HG02973 (cell line): ENCODE measurements at regions not wholly inside any gene's neighbourhood (a gene's known extent, or its start where the extent isn't known, plus 50 kb on each side); places are given as distances from the start of the nearest gene placed in this dataset.

ENCODE experiments used
- ATAC-seq: cut with Tn5 transposase; IDR thresholded peaks from one replicate; pipeline ENCODE4 v1.9.1; 2021; ENCODE audit warnings: moderate library complexity; ENCODE audit not compliant: unreplicated experiment

- no peak for ATAC-seq
These were observed 216.9 kb downstream of the HAUS1 start for GRCh38 chr18:46320928-46321711.

DNA sequence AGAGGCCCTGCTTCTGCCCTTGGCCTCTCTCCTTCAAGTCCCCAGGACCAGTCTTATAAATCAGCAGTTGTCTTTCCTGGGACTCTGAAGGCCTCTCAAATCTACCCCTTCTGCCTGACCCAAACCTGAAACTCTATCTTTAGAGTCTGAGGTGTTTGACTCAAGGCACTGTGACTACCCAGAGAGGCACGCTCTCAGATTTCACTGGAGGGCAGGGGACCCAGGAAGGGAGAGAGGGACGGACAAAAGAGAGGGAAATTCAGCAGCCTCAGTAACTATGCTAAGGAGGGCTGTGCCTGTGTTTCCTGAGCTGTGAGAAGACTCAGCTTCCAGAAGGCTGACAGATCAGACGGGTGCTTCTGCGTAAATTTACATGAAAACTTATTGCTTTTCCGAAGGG is 217.8 kb downstream of the HAUS1 start:
- ATAC-seq: no peak

GRCh38 chr18:46322411-46322891 is 218.3 kb downstream of the HAUS1 start:
- ATAC-seq: no peak

- no peak for ATAC-seq
These were observed 218.8 kb downstream of the HAUS1 start for GRCh38 chr18:46322941-46323340.

DNA sequence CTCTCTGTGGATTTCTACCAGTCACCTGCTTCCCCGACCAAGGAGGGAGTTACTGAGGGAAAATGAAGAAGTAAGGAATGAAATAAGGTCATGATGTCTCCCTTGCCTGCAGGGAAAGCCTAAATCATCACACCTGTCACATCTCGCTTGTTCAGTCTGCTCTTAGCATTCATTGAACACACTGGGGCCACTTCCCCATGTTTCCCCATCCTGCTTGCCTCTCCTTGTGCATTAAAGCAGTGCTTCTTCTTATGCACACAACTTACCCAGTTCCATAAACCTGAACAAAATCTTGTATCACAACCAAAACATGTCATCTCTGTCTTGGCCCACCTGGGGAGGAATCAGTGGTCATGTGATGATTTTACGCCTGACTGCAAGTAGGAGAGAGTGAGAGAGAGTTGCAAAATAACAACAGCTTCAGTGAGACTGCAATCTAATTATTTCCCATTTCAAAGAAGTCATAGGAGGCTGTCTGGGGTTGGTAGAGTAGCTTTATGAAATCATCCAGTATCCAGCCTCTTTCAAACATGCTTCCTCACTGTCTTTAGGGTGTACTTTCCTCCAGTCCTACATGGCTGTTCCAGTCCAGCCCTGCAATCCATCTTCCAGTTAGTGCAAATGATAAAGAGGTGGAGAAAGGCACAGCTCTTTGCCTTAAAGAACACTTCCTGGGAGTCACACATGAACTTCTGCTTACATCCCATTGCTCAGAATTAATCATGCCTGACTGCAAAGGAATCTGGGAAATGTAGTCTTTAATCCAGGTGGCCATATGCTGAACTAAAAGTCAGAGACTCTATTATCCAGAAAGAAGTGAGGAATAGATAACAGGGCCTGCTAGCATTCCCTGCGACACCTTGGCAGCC is 220.1 kb downstream of the HAUS1 start:
- no peak for ATAC-seq

- ATAC-seq: no peak
These were observed 221.7 kb downstream of the HAUS1 start for GRCh38 chr18:46325895-46326294.

- no peak for ATAC-seq
These were observed 225.6 kb downstream of the HAUS1 start for GRCh38 chr18:46329736-46330246.

DNA sequence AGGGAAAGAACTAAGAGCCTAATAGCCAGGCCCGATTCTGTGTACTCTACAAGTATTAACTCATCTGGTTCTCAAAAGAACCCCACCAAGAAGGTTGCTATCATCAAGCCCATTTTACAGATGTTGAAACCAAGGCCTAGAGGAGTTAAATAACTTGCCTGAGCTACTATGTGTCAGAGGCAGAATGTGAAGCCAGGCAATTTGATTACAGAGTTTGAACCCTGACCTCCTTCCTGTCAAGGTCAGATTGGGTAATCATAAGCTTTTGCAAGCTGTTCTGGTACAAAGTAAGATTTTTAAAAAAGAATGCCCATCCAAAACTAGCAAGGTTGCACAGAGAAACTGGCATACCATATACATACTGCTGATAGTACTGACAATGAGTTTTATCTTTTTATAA is 227.1 kb downstream of the HAUS1 start:
- no peak for ATAC-seq

- no peak for ATAC-seq
These were observed 228.2 kb downstream of the HAUS1 start for GRCh38 chr18:46332286-46332801.

DNA sequence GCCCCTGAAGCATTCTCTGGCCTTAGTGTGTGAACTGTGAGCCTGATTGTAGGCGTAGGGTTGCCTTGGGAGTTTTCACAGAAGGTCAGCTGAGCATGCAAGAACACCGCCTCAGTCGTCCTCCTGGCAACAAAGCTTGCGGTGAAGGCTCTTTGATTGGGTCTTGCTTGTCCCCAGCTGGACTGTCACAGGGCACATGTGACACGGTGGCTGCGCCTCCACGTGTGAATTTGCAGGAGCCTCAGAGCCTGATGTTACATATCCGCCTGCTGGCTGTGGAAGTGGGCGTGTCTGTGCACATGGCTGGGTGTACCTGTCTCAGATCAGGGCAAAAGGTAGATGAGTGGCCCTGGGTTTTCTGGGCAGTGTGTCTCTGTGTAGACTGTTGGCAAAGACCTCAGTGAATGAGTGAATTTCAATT is 228.7 kb downstream of the HAUS1 start:
- ATAC-seq: no peak

DNA sequence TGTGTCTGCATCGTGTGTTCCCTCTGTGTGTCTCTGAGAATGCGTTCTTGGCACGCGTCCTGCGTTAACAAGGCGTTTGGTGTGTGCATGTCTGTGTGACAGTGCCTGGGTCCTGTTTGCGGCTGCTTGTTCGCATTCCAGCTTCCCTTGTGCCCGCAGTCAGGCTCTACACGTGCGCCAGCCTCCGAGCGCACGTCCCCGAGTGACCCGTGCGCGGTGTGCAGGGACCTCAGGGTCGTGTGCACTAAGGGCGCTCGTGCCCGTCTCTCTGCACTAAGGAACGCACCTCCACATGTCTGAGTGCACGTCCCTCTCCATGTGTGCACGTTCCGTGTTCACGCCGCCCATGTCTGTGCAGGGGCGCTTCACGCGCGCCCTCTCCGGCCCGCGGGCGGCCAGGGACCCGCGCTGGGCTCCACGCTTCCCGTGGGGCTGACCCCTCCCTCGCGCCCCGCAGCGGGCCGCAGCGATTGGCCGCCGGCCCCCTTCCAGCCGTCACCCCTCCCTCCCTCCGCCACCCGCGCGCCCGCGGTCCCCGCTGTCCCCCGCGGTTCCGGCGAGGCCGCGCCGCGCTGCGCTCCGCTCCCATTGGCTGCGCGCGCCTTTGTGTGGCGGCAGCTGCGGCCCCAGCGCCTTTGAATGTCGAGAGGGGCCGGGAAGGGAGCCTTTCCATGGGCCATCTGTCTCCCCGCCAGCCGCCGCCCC is 229.4 kb downstream of the HAUS1 start:
- ATAC-seq: no peak

DNA sequence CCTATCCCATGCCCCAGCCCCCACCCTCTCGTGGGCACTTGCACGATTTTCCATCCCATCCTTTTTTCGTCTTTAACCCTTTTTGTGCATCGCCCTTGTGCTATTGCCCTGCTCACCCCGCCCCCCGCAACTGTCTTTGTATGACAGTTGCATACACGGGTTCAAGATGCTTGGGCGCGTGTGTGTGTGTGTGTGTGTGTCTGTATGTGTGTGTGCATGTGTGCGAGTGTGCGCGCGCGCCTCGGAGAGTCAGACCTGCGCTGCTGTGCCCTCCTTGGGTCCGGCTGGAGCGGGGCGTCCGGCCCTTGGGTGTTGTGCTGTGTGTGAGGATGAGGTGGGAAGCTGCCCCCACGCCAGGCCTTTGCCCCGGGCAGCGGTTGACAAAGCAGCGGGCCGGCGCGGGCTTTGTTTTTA is 230.7 kb downstream of the HAUS1 start:
- no peak for ATAC-seq

DNA sequence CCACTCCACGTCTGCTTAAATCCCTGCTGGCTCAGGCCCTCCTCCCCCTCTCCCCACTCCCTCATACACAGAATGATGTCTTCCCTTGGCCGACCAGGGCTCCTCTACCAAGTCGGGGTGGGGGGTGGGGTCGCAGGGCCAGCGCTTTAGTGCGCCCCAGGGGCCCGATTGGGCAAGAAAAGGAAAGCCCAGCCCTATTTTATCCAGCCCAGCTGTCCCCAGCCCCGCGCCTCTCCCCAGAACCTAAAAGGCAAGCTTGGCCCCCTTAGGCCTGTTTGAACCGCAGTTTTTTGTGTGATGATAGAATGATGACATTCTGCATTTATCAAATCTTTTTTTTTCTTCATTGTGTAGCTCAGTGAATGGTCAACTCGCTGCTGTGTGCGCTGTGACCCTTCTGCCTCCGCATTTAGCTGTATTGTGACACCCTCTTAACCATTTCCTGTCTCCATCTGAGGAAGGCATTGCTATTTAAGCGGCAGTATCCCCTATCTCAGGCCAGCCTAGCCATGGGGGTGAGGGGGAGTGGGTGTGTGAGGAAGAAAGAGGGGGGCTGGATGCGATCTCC is 231.4 kb downstream of the HAUS1 start:
- ATAC-seq: no peak

DNA sequence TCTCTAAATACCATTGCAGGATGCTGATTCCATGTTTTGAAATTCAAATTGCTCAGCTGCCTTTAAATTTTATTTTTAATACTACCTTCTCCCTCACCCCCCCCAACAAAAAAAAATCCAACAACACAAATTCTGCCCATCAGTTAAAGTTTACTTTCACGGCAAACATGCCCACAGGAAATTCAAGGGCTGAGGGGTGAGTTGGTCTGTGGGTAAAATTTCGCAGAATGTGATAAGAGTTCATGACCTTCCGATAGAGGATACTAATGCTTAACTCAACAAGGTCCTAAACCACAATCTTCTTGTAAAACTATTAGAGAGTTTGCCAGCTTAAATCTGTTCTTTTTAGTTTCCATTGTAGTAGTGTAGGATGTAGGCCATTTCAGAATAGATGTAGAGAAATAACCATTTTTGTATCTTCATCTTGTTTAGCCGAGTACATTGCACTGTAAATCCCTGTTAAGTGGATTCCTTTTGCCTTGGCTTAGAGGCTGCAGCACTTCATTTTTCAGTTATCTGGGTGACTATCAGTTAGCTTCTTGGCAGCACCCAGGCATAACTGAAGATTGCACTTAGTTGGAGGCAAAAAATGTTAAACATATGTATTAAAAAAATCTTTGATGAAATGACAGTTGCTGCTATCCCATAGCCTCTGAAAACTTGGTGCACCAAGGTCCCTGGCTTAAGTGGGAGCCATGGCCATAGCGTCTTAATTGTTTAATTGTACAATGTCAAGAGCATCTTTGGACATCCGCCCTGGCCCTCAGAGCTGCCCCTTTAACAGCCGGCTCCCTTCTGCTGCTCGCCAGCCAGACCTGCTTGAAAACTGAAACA is 232.3 kb downstream of the HAUS1 start:
- ATAC-seq: no peak

DNA sequence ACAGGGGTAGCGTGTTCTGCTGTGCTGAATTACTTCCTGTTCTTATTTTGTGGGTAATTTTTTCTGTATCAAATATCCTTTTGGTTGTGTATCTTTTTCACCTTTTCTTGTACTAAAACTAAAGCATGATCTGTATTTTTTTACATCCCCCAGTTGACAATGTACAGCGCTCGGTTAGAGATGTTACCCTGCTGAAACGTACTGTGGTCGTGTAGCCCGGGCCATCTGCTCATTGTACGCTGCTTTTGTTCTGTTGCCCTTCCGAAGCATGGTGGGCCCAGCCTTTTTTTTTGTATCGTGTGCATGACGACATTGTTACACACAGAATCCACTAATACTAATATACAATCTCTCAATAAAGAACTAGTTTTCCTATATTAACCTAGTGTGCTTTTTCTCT is 233.1 kb downstream of the HAUS1 start:
- ATAC-seq: no peak

GRCh38 chr18:46338205-46338604 is 234.0 kb downstream of the HAUS1 start:
- ATAC-seq: no peak

- ATAC-seq: no peak
These were observed 234.6 kb downstream of the HAUS1 start for GRCh38 chr18:46338766-46339165.

- no peak for ATAC-seq
These were observed 236.5 kb downstream of the HAUS1 start for GRCh38 chr18:46340716-46341115.

GRCh38 chr18:46341986-46342525 is 237.9 kb downstream of the HAUS1 start:
- no peak for ATAC-seq
